ENCODE measurements at regions not wholly inside any gene's neighbourhood (a gene's known extent, or its start where the extent isn't known, plus 50 kb on each side); places are given as distances from the start of the nearest gene placed in this dataset.

GRCh38 chr2:138103156-138103555 lies 138.9 kb downstream of the HNMT start:
- in situ Hi-C loops (cut with MboI; ENCODE audit: low sequenced_read_pairs), result no loop called here

GRCh38 chr2:138104071-138104470 lies 139.8 kb downstream of the HNMT start:
- in situ Hi-C loops (cut with MboI; ENCODE audit: low sequenced_read_pairs), result no loop called here

GRCh38 chr2:138105358-138105757 lies 141.1 kb downstream of the HNMT start:
- in situ Hi-C loops (cut with MboI; ENCODE audit: low sequenced_read_pairs), result no loop called here

DNA sequence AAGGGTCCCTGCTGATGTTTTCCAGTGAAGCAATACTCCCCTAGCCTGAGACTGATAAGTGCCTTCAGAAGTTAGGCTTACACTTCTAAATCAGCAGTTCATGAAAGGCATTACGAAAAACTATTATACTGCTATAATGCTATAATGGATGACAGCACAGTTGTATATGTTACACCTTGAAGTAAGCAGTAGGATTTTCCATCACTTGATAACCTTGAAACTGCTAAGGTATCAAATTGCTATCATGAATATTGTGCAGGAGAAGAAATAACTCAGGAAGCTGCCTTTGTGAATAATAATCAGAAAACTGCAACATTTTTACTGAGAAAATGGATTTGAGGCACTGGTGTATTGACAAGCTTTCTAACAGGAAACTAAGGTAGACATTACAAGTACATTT lies 142.3 kb downstream of the HNMT start:
- in situ Hi-C loops (cut with MboI; ENCODE audit: low sequenced_read_pairs), result no loop called here

GRCh38 chr2:138107288-138107687 lies 143.0 kb downstream of the HNMT start:
- in situ Hi-C loops (cut with MboI; ENCODE audit: low sequenced_read_pairs), result no loop called here

- in situ Hi-C loops (cut with MboI; ENCODE audit: low sequenced_read_pairs), result no loop called here
Measured at GRCh38 chr2:138110453-138111083, 146.3 kb downstream of the HNMT start.

DNA sequence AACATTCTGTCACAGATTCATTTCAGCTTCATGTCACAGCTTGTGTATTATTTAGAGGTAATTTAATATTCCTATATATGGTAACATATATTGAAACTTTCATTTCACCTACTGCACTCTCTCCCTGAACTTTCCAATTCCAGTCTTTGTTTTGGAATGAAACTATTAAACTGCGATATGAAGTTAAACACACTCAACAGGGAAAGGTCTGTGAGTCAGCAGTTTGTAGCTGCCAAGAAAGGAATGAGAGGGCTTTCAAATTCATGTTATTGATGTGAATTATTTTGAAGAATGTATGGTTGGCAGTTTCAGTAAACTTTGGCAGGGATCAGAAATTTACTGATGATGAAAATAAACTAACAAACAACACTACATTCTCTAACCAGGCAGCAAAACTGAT lies 148.3 kb downstream of the HNMT start:
- in situ Hi-C loops (cut with MboI; ENCODE audit: low sequenced_read_pairs), result no loop called here

GRCh38 chr2:138113871-138114525 lies 149.7 kb downstream of the HNMT start:
- in situ Hi-C loops (cut with MboI; ENCODE audit: low sequenced_read_pairs), result no loop called here

- in situ Hi-C loops (cut with MboI; ENCODE audit: low sequenced_read_pairs), result no loop called here
Measured at GRCh38 chr2:138115666-138116065, 151.4 kb downstream of the HNMT start.

- in situ Hi-C loops (cut with MboI; ENCODE audit: low sequenced_read_pairs), result no loop called here
Measured at GRCh38 chr2:138116456-138116855, 152.2 kb downstream of the HNMT start.

DNA sequence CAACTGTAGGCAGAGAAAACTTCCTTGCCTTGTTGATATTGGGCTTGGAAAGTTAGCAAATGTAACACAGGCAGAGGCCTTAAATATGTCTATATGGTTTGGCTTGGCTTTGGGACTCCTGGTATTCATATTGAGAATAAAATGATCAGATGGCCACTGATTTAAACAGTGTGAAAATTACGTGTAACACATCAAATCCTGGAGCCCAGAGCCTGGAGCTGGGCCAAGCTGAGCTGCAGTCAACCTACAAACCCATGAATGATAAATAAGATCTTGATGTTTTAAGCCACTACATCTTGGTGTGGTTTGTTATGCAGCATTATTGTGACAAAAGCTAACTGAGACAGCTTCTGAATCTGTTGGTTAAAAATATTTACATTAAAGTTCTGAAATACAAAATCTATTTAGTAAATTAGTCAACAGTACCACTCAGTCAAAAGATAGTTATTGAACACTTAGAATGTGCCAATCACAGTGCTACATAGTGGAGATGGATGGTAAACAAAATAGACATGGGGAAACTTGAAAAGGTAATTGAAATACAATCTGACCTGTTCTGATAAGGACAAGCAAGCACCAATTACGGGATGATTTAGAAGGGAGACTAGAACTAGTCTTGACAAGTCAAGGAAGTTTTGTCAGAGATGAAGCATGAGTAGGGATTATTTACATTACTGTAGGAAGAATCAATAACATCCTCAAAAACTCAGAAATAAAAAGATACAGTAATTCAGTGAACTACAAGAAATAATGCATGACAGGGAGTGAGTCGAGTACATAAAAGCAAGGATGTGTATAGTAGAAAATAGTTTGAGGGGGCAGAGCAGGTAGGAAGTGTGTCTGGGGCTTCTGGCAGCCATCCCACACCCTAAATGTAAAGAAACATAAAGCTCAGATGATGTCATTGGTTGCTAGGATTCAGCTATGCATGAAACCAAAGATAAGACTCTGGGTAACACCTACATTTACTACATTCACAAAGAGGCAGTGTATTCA lies 157.7 kb downstream of the HNMT start:
- in situ Hi-C loops (cut with MboI; ENCODE audit: low sequenced_read_pairs), result no loop called here

DNA sequence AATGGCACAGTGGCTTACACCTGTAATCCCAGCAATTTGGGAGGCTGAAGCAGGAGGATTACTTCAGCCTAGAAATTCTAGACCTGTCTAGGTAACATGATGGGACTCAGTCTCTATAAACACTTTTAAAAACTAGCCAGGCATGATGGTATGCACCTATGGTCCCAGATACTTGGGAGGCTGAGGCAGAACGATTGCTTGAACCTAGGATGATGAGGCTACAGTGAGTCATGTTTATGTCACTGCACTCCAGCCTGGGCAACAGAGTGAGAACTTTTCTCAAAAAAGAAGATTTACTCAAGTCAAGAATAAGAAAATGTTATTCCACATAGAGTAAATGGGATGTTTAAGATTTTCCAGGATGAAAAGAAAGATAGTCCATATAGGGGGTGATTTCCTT lies 158.6 kb downstream of the HNMT start:
- in situ Hi-C loops (cut with MboI; ENCODE audit: low sequenced_read_pairs), result no loop called here

DNA sequence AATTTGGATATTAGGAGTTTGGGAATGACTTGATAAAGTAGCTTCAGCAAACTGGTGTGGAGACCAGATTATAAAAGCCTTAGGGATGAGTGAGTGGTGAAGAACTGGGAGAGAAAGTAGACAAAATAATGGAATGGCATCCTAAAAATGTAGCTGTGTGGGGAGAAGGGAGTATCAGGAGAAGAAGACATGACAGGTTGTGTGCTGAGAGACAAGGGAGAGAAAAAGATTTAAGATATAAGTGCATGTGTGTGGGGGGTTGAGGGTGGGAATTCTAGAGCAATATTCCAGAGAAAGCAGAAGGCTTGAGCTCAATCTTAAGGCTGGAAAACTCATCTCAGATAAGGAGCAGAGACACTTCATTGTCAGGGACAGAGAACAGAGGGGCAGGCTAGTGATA lies 159.5 kb downstream of the HNMT start:
- in situ Hi-C loops (cut with MboI; ENCODE audit: low sequenced_read_pairs), result no loop called here

DNA sequence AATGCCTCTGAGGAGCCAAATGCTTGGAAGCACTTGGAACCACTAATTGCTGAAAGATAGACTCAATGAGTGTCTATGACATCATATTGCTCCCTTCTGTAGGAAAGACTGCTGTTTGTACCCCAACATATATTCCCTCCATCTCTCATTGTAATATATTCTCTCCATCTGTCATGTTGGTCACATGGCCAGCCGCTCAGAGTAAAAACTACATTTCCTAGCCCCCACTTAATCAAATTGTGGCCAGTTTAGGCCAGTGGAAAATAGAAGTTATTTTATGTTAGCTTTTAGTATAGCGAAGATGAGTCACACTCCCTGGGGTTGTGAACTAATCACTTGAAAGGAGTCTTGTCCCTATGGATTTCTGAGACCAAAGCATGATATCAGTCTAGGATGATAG lies 160.2 kb downstream of the HNMT start:
- in situ Hi-C loops (cut with MboI; ENCODE audit: low sequenced_read_pairs), result no loop called here

DNA sequence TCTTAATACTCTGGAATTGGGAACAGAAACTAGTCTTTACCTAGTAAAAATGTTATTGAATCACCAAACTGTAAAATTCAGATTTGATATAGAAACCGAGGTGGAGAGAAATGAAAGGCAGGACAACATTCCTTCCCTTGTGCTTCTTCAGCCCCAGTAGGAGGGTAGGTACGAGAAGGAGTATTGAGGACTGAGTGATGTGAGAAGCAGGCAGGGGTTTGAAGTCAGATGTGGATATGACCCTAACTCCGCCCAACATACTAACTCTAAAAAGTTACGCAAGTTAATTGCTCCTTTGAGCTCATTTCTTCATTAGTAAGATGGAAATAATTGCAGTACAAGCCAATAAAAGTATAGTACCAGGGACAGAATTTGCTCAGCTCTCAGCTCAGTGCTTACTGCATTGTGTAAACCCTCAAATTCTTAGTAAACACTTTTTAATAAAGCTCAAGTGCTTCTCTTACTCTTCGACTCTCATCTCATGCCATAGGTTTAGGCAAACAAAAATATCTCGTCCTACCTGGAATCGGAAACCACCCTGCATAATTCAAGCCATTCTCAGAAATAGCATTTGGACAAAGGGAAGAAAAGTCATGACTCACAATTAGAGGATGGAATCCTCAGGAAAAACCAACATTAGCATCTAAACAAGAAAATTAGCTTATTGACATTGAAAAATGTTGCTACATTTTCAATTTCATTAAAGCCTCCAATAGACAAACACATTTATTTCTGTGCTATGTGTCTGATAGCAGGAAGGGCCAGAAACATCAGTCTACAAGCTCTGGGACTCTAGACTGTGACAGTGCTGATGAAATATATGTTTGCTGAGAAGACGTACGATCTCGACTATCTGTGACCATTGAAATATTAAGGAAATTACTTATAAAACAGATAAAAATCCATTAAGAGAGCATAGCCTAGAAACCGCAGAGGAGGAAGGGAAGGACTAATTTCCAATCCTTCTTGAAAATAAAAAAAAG lies 161.3 kb downstream of the HNMT start:
- in situ Hi-C loops (cut with MboI; ENCODE audit: low sequenced_read_pairs), result no loop called here

- in situ Hi-C loops (cut with MboI; ENCODE audit: low sequenced_read_pairs), result no loop called here
Measured at GRCh38 chr2:138132108-138132507, 167.8 kb downstream of the HNMT start.

DNA sequence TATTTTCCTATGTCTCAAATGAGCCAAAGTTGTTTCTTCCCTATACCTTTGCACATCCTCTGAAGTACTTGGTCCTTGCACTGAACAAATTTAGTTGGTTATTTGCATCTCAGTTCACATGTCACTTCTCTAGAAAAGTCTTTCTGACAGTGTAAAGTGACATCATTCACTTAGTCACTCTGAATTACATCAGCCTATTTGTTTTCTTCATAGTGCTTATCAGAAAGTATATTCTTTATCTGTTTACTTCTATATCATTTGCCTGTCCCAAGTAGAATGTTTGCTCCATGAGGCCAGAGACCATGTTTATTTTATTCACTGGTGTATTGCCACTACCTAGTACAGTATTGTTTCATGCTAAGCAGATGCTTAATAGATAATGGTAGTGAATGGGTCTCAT lies 173.7 kb downstream of the HNMT start:
- in situ Hi-C loops (cut with MboI; ENCODE audit: low sequenced_read_pairs), result no loop called here

- in situ Hi-C loops (cut with MboI; ENCODE audit: low sequenced_read_pairs), result no loop called here
Measured at GRCh38 chr2:138147796-138148195, 183.5 kb downstream of the HNMT start.

DNA sequence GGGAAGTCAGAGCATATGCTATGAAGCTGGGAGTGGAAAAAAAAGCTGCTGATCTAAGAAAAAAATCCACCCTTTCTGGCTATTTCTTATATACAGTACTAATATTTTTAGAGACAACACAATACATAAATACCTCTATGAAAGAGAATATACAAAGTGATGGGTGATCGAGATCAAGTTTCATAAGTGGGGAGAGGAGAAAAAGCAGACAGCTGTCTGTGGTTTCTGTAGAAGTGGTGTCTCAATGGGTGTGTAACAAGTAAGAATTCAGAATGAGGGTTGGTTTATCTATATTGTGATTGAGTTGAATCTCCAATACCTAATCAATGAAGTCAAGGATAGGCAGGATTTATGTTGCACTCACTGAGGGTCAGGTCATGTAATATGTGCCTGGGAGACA lies 191.0 kb downstream of the HNMT start:
- in situ Hi-C loops (cut with MboI; ENCODE audit: low sequenced_read_pairs), result no loop called here

DNA sequence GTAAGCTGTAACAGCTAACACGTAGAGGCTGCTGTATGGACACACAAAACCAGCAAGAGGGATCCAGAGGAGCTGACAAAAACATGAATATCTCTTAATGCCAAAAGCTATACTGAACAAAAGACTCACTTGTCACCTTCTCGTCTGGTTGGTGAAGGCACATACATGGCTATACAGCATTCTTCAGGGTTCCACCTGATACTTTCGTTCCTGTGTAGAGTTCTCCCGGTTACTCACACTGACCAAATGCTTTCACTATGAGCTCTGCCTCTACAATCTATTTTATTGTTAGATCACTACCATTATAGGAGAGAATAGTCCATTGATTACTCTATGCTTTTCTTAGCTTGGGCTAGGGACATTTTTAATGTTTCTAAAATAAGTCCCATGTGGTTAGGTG lies 193.1 kb downstream of the HNMT start:
- in situ Hi-C loops (cut with MboI; ENCODE audit: low sequenced_read_pairs), result no loop called here

GRCh38 chr2:138170485-138170884 lies 206.2 kb downstream of the HNMT start:
- in situ Hi-C loops (cut with MboI; ENCODE audit: low sequenced_read_pairs), result no loop called here

Data from HL-60/S4 treated with phorbol 12-myristate 13-acetate at 8.2 ng/mL for 4 days and 3 days (cell line).